GM18868 (cell line): ENCODE measurements at regions not wholly inside any gene's neighbourhood (a gene's known extent, or its start where the extent isn't known, plus 50 kb on each side); places are given as distances from the start of the nearest gene placed in this dataset.

Experiments used
- ATAC-seq: cut with Tn5 transposase; IDR thresholded peaks from one replicate; pipeline ENCODE4 v1.9.1; 2021; ENCODE audit warnings: mild to moderate bottlenecking, moderate library complexity; ENCODE audit not compliant: unreplicated experiment

DNA sequence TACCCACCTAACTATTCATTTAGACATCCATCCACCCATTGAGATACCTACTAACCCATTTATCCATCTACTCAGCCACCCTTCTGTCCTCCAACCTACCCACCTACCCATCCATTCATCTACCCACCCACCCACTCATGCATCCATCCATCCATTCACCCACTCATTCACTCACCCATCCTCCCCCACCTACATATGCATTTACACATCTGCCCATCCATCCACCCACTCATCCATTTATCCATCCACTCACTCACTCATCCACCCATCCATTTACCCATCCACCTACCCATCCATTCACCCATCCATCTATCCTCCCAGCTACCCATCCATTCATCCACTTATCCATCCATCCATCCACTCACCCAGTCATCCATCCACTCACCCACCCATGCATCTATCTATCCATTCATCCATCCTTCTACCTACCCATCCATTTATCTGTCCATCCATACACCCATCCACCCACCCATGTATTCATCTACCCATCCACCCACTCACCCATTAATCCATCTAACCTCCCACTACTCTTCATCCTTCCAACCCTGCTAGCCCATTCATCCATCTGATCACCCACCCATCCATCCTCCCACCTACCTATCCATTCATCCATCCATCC lies 378.7 kb downstream of the CTTN start:
- no peak for ATAC-seq

DNA sequence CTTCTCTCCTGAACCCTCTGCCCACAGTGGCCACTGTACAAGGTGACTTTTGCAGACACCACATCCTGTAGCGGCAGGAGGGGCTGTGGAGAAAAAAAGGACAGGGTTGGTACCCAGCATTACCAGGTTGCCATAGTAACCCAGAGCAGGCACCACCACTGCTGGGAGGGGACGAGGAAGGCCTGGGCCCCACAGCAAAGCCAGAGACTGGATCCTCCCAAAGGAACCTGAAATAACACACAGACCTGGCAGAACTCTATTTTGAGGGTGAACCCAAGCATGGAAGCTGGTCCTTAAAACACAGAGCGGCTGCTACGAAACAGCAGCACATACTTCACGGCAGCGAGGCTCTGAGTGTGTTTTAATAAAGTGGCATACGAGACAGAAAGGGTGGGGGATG lies 380.6 kb downstream of the CTTN start:
- no peak for ATAC-seq

DNA sequence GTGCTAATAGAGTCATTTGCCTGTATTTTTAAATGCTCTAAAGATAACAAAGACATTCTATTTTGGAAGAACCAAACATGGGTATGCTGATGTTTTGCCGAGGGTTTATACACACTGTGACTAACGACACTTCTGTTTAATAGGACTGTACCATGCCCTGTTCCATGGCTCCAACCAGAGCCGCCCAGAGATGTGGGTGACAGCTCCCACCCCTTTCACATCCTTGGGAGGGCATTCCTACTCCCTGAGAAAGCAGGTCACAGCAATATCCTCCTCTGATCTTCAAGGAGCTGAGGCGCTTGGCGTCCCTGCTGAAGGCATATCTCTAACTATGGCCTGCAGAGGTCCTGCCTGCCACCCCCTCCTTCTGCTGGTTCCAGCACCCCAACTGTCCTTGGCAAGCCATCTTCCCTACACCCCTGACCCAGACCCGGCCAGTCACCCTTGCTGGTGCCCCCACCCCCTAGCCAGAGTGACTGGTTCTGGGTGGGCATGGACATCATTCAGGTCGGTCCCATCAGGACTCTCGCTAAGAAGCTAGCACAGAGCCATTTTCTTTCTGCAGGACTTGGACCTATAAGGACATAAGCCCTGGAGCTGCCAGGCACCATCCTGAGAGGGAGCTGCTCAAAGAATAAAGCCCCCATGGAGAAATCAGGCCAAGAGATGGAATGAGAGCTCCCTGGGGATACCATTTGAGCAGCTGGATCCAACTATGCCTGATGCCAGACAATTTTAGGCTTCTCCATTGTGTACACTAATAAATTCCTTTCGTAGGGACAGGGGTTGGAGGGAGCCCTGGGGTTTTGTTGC lies 381.3 kb downstream of the CTTN start:
- no peak for ATAC-seq

DNA sequence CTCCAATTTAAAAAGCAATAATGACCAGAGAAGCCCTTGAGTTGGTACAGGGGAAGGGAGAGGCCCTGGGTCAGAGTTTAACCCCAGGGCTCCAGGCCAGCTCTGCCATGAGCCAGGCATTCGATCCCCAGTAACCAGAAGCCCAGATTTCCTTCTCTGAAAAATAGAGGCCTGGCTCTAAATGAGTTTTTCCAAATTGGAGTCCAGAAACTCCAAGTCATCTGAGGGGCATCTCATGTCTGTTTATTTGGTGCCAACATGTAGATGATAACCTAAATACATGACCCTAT lies 381.9 kb downstream of the CTTN start:
- ATAC-seq, result no peak

DNA sequence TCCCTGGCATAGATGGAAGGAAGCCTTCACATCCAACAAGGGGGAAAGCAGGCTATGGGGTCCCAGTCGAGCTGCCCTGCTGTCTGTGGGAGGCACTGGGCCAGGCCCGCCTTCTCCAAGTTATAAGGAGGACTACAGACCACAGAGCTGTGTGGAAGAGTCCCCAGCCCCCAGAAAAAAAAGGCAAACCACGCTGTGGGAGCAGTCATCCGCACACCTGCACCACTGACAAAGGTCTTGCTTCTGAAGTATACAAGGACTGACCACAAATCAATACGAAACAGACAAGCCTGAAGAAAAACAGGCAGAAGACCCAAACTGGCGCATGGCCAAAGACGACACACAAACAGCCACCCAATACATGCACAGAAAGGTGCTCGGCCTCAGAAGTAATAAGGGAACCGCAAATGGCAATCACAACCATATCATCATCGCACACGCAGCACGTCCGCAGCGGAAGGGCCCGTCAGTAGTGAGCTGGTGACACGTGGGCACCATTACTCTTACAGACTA lies 384.1 kb downstream of the CTTN start:
- no peak for ATAC-seq

DNA sequence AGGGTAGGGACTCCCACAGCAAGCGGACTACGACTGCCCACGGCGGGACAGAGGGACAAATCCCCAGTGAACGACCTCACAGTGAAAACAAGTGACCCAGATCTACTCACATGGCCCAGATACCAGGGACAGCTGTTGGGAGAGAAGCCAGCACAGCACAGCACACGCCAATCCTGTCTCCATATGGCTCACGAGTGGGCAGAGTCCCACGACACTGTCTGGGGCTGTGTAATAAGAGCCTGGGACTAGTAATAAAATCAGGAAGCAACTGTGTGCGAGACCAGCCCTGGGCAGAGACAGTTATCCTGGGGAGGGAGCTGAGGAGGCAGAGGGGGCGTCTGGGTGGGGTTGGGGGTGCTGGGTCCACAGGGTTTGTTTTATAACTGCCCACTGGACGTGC lies 385.0 kb downstream of the CTTN start:
- ATAC-seq, result no peak

DNA sequence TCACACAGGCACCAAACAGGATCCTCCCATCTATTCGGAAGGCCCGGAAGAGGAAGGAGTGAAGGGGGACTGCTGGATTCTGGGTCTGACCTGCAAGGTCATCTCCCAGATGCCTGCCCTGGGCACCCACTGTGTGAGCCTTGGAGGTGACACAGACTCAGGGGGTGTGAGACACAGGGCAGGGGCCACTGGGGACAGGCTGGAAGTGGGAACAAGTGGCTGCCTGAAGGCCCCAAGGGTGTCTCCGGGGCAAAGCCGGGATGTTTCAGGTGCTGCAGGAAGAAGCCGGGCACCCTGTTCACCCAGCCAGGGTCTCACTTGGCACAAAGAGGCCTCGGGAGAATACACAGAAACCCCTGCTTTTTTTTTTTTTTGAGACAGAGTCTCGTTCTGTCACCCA lies 385.5 kb downstream of the CTTN start:
- ATAC-seq, result no peak

DNA sequence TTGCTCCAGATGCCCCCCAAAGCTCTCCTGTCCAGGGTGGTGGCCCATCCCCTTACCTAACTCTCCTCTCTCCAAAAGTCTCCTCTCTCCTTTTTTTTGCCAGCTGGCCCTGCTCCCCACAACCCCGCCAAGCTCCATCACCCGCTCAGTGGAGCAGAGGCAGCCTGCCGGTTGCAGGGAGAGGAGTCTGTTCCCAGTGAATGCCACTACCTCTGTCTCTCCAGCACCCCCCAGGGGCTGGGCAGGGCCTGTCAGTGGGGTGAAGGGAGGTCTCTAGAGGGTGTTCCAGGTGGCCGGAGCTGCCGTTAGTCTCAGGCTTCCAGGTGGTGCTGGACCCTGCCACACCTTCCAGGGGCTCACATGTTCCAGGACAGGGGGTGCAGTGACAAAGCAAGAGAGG lies 387.0 kb downstream of the CTTN start:
- ATAC-seq, result no peak

DNA sequence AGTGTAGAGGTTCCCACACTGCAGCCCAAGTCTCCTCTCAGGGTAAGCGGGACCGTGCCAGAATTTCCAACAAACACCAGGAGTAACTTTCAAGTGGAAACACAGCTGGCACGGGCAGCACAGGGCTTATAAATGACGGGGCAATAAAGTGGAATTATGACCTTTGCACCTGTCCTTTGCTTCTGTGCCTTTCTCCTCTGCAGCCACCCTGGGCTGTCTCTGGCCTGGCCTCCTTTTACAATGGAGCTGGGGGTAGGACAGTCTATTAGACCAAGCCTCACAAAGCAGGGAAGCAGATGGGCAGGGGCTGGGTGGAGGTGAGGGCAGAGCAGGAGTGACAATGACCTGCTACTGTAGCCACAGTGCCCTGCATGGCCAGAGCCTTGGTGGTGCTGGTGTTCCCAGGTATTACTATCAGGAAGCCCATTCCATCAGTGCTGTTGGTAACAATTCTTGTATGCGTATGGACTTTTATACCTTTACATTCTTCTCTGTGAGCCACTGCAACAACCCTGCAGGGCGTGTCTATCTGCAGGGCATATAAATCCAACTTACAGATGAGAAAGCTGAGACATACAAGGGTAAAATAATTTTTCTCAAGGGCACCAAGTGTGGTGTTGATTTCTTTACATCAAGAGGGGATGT lies 387.8 kb downstream of the CTTN start:
- ATAC-seq, result no peak

DNA sequence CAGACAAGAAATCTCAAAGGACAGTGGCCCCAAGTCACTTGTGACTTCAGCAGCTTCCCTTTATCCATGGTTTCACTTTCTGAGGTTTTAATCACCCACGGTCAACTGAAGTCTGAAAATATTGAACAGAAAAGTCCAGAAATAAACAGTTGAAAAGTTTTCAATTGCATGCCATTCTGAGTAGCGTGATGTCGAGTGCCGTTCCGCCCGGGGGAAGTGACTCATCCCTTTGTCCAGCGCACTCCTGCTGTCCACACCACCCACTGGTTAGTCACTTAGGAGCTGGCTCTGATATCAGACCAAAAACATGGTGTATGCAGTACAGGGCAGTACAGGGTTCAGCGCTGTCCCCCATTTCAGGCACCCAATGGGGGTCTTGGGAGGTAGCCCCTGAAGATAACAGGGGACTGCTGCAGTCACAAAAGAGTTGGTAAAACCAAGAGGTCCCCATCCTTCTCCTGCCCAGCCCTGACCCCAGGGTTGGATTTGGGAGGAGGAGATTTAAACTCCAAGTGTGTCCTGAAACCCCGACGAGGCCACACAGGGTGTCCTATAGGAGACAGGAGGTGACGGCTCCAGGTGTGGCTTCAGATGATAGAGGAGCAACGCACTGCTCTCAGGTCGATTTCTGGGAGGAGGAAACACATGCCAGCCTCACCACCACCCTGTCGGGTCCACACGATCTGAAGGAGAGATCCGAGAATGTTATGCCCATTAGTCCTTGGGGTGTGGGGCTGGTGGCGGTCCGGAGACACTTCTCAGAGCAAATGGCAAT lies 390.1 kb downstream of the CTTN start:
- no peak for ATAC-seq

DNA sequence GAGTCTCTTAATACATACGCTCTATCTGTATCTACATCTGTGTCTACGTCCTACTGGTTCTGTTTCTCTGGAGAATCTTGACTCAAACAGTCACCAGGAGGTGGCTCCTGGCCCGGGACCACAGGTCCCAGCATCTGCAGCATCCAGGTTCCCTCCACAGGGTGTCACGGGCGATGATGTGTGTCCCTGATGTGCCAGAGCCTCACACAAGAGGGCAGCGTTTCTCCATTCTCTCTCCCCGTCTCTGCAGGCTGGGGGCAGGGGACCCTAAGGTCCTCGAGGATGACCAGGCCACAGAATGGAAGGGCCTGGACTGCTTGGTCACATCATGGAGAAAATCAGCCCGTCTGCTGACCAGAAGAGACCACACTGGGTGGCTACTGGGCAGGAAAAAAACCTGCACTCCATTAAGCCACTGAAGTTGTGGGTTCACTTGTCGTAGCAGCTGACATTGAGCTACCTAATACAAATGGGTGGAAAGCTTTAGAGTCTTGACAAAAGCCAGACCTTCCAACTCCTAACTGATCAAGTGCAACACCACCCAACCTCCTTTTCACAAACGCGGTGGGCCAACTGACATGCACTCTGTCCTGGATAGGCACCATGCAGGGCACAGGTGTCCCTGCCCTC lies 392.5 kb downstream of the CTTN start:
- no peak for ATAC-seq

DNA sequence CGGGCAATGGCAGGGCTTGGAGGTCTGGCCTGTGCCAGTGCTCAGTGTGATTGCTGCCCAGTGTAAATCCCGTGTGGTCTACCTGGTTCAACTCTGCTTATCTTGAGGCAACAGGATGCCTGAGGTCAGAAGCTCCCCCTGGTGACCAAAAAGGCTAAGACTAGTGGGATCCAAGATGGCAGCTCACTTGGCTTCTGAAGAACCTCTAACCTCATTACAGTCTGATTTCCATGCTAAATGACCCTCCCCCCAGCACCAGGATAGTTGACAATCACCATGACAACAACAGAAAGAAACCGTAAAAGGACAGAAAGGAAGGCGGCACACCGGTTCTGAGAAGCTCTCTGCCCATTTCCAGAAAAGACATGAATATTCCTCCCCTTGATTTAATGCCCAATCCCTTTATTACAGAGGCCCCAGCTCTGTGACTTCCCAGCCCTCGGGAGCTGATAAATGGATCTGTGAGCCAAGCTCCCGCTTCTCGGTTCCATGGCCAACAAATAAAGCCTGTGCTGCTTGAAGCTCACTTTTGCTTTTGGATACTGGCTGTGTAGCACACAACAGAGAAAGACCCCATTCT lies 398.4 kb downstream of the CTTN start:
- no peak for ATAC-seq

DNA sequence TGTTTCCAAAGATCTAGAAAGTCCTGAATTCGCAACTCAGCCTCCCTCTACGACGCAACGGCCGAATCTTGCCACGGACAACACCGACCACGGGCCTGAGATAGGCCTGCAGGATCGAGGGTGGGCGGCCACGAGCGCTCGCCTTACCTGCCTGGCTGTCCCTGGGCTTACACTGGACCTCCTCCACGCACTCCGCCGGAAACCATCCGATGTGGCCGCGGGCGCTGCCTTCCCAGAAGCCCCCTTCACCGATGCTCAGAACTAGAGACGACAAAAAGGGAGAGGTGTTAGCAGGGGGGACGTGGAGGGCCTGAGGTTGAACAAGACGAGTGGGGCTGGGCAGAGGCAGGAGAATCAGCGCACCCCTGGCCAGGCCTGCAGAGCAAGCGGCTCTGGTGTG lies 400.0 kb downstream of the CTTN start:
- ATAC-seq, result no peak

DNA sequence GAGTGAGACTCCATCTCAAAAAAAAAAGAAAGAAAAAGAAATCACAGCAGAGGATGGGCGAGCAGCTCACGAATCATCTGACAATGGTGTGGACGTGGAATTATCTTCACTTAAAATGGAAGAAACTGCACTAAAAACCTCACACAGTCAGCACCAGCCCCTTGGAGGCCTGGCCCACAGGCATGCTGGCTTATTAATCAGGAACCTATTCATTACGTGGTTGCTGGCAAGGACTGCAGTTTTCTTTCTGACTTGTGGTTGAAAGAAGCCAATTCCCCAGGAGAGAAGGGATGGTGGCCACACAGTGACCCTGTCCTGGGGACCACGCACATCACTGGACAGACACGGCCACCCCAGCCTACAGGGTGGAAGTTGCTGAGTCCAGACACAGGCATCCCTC lies 401.1 kb downstream of the CTTN start:
- no peak for ATAC-seq

DNA sequence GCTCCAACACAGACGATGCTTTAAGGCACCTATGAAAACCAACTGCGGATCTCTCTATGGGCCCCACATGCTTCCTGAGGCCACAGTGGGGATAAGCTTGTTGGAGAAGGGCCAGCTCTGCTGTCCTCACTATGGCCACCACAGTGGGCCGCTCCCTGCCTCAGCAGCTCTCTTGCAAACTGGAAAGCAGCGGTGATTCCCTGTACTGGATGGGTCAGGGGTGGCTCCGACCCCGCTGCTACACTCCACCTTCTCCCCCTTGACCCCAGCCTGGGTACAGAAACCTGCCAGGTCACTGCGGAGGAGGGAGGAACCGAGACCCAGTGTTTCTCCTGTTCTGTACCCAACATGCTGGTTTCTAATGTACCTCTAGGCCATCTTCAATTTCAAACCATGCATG lies 403.9 kb downstream of the CTTN start:
- ATAC-seq, result no peak

DNA sequence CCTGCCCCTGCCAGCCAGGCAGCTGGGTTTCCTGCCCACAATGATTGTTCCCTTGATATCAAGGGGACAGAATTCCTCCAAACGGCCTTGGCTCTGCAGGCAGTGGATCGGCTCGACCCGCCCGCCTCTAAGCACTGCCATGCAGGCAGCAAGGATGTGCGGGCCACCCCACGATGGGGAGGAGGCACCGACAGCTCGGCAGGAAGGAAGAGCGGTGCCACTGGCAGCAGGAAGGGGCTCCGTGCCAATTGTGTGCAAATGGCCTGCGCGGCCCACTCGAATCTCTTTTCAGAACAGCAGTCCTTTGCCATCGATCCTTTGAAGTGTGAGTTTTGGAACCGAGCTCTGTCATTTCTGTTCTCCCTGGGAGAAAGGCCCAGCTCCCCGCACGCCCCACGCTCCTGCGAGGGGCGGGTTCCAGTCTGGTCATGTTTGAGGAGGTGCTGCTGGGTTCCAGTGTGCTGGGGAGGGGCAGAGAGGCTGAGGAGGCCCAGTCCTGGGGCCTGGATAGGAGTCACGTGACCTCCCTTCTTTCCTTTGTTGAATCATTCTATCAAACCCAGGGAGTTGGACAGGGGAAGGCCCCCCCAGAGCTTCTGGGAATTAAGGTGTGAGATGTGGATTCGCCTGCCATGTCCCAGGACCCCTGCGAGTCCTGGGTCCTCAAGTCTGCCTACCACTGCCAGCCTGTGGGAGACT lies 406.0 kb downstream of the CTTN start:
- ATAC-seq, result no peak

DNA sequence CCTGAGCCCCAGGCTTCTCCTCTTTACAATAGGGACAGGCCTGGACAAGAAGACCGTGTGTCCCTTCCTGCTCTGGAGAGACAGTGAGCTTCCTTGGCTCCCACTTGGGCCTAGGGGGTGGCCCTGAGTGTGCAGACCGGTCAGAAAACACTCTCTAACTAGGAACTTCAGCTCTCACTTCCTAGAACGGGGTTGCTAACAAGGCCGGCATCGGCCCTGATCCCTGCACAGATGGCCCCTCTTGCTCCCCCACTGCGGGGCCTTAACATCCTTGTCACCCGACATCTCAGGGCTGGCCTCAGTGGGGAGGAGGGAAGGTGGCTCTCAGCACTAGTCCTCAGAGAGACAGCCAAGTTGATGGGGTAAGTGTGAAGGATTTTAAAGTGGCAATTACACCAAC lies 406.9 kb downstream of the CTTN start:
- ATAC-seq, result no peak

DNA sequence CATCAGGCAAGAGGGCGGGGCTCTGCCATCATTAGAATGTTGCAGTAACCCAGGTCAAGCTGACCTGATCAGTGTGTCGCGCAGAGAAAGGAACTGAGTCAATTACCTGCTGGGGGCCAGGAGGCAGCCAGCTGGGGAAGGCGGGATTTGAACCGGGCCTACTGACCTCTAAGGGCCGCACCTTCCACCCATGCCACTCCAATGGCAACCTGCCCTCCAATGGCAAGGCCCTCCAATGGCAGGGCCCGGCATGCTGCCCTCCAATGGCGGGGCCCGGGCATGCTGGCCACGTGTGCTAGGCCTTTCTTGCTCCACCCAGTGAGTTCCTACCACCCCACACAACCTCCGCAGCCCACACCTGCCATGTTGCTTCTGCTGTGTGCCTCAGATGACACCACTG lies 407.6 kb downstream of the CTTN start:
- ATAC-seq, result no peak

DNA sequence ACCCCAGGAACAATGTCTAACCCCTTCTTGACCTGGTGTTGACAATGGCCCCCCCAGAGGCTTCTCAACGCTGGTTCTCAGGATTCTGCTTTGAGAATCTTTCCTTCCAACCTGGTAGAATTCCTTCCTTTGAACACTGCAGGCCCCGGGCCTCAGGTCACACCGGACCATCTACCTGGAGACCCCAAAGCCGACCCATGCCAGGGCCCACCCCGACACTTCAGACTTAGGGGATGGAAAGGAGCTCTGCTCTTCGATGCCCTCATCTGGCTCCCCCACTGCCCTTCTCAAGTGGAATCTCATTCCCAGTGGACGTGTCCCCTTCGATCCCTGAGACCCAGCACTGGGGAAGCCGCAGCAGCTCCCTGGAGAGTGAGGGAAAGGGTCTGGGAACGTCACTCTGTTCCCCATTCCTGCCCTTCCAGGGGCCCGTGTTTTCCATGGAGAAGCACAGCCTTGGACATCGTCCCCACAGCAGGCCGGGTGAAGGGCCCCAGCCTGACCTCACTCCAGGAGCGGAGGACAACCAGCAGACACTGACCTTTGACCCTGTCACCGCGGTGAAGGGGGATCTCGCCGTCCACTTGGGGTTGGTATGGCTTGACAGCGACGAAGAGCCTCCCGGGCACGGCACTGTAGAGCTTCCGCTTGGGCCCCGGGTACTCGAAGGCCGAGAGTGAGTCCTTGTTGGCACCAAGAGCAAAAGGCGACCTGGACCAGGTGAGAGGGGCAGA lies 408.3 kb downstream of the CTTN start:
- no peak for ATAC-seq

DNA sequence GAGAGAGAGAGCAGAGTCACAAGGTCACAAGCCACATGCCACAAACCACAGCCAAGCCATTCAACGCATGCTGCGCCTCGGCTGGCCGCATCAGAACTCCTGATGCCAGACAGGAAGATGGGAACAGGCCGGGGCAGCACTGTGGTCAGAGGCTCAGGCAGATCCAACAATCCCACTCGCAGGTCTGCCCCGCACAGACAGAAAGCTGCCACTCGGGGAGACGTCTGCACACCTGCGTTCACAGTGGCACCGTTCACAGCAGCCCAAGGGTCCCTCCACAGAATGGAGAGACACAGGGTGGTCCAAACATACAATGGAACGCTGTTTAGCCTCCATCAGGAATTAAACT lies 408.8 kb downstream of the CTTN start:
- ATAC-seq, result no peak
